Activated T-cell treated with anti-CD3 and anti-CD28 coated beads for 48 hours (primary cell): ENCODE measurements at regions not wholly inside any gene's neighbourhood (a gene's known extent, or its start where the extent isn't known, plus 50 kb on each side); places are given as distances from the start of the nearest gene placed in this dataset.
"Not testable (repeated sequence)": the region's sequence is repeated elsewhere in the genome, so short reads cannot be mapped to it uniquely, and the experiment has no call there.

Source experiments
- DNase-seq: peaks from one replicate; pipeline ENCODE4 v3.0.0-alpha.2; 2020; ENCODE audit warnings: low read depth

DNA sequence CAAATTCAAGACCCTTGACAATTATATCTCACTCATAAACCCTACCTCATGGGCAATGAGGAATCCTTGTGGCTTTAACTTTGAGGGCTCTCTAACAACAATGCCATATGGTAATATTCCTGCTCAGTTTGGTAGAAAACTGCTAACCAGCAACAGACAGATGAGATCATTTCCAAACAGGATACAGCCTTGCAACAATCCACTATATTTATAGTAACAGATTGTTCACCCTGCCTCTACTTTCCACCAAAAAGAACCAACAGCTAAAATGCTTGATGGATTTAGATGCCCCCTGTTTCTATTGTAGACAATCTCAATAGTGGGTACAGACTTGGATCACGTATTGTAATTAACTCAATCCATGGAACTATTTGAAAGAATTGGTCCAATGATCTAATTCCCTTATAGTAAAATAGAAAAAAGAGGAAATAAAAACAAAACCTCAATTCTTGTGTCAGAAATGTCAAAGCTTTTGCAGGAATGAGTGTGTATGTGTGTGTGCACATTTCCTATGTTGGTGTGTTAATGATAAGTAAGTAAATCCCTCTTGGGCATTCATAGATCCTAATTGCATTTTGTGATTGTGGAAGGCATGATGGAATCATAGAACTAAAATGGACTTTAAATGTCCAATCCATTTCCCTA is 100.0 kb upstream of the EDEM3 start:
- DNase-seq: no peak

DNA sequence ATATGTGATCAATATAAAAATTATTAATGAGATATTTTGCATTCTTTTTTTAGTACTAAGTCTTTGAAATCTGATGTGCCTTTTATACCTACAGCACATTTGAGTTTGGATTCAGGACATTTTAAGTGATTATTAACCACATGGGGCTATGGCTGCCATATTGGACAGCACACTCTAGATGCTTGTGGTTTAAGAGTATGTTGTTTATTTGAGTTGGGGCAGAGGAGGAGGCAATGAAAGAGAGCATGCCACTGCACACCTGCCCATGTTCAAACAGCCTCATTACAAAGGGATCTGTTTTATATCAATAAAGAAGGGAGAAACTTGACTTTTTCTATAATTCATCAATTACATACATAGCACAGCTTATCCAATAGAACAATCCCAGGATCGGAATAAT is 99.4 kb upstream of the EDEM3 start:
- no peak for DNase-seq

GRCh38 chr1:184851822-184852746 is 97.4 kb upstream of the EDEM3 start:
- no peak for DNase-seq

DNA sequence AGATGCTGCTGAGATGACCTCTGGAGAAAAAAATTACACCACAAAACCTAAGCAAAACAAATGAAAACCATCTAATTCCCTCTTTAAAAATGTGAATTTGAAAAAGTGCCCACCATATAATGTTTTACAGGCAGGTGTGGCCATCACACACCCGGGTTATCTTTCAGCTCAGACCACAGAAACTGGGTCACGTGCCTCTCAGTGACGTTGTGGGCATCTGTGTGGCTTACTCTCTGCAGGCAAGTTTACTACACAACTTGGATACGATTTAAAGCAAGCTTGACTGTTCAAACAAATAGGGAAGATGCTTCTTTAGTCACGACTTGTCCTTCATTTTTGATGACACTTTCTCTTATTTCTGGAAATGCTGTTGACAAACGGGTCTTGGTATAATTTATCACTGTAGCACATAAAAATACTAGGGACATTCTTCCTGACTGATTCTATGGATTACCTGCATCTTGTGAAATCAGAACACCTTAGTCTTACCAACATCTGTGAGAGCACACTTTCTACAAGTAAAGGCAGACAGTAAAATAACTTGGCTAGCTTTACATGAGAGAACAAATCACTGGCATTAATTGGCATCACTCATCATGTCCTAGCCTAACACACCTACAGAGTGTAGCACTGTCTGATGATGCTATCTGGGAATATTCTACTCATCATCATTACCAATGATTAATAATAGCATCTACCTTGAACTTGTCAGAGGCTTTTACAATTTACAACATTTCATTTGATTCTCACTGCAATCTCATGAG is 89.3 kb upstream of the EDEM3 start:
- DNase-seq: peak; percentile 27

DNA sequence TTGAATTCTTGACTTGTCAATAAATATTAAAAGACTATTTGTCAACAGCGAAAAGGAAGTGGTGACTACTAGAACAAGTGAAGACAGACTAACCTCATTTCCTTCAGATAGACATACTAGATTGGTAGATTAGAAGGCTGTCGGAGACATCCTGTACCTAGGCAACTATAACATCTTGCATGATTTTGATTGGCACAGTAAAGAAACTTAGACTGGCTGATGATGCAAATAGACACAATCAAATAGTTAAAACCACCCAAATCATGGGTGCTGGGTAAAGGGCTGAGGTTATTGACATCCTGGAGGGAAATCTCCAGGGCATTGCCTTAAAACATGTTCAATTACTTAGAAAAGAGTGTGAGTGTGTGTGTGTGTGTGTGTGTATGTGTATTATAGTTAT is 85.9 kb upstream of the EDEM3 start:
- no peak for DNase-seq

GRCh38 chr1:184838504-184838951 is 83.9 kb upstream of the EDEM3 start:
- DNase-seq: no peak

GRCh38 chr1:184836934-184837895 is 82.6 kb upstream of the EDEM3 start:
- DNase-seq: no peak

DNA sequence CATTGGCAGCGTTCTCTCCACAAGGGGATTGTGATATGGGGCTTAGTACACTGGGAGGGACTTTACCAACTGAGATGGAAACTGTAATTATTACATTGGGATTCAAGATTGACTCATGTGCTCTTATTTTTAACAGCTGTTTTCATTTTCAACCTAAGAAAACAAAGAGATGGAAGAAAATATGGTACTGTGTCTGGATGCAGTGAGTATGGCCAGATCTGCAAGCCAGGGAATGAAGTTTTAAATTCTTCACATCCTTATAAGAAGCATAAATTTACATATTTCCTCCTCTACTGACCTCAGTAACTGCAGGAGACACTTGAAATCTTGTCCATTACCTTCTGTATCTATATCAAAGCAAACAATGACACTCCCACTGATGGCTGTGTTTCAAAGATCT is 81.5 kb upstream of the EDEM3 start:
- DNase-seq: no peak

DNA sequence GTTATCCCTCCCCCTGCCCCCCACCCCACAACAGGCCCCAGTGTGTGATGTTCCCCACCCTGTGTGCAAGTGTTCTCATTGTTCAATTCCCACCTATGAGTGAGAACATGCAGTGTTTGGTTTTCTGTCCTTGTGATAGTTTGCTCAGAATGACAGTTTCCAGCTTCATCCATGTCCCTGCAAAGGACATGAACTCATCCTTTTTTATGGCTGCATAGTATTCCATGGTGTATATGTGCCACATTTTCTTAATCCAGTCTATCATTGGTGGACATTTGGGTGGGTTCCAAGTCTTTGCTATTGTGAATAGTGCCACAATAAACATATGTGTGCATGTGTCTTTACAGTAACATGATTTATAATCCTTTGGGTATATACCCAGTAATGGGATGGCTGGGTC is 79.3 kb upstream of the EDEM3 start:
- not testable (repeated sequence) for DNase-seq

DNA sequence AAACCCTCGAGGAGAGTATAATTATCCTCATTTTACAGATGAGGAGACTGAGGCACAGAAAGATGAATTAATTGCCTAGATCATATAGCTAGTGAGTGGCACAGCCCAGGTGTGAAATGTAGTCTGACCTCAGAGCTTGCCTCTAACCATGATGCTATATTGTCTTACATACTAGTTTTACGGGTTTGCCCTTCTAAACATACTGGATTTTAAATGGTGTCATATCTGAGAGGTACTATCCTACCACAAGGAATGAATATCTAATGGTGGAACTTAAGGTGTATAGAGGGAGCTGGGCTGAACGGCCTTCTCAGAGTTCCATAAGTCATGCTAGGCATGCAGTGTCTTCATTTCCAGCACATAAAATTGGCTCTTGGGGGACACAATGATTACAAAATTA is 77.9 kb upstream of the EDEM3 start:
- no peak for DNase-seq

DNA sequence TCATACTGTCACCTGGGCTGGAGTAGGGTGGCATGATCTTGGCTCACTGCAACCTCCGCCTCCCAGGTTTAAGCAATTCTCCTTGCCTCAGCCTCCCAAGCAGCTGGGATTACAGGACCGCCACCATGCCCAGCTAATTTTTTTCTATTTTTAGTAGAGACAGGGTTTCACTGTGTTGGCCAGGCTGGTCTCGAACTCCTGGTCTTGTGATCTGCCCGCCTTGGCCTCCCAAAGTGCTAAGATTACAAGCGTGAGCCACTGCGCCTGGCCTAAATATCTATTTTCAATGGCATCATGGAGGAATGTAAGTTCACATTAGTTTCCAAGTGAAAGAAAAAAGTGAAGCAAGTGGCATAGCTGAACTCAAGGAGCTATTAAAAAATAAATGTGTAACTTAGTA is 74.8 kb upstream of the EDEM3 start:
- not testable (repeated sequence) for DNase-seq

DNA sequence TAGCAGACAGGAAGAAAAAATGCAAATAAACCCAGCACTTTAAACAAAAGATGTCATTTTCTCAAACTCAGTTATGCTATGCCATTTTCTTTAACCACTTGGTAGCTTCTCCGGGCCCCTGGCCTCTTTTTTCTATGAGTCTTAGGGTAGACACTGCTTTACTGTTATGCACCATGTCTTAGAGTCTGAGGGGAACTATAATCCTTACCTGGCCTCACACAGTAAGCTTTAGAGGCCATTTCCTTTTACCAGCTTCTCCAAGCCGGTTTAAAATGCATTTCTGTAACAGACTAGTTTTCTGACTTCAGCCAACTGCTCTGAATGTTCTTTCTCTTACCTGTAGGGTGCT is 73.7 kb upstream of the EDEM3 start:
- no peak for DNase-seq

- no peak for DNase-seq
Observed at GRCh38 chr1:184827600-184828368, 73.1 kb upstream of the EDEM3 start.

- no peak for DNase-seq
Observed at GRCh38 chr1:184826001-184826400, 71.3 kb upstream of the EDEM3 start.

DNA sequence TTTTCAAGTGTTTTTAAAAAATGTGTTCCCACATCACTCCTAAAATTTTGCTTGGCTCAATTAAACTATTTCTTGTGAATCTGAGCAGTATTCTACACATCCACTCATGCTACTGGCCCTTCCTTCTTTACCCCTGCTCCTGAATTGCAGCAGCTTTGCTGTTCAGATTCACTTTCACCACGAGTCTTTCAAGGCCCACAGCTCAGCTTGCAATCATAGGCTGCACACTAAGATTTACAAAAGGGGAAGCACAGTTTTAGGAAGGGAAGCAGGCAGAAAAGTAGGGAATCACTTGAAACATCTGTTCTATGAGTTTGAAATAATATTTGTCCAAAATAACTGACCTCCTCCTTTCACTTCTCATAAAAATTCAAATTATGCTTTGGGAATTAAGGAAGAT is 70.9 kb upstream of the EDEM3 start:
- no peak for DNase-seq

DNA sequence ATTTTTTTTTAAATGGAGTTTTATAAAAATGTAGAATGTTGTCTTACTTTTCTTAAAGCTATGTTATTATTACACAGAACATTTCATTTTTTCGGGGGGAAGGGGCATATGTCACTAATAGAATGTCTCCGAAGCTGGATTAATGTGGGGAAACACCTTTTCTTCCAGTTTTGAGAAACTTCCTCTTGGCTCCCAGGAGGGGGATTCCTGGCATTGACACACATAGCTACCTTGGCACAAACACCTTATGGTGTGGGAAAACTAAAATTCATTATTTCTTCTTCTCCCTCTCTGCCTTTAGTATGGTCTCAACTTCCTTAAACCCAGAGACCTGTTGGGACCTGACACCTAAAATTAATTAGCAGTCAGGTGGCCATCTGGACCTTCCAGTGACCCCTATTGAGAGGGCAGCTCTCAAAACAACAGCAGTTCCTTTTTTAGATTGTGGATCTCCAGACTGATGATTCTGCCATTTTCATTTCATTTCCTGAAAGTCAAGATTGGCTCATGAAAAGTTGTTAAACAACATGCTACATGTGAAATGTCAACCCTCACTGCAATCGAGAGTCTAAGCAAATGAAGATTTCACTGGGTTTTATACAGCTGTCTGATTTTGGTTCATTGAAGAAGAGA is 70.1 kb upstream of the EDEM3 start:
- DNase-seq: no peak

GRCh38 chr1:184823080-184823479 is 68.4 kb upstream of the EDEM3 start:
- DNase-seq: no peak

GRCh38 chr1:184822267-184822666 is 67.6 kb upstream of the EDEM3 start:
- DNase-seq: no peak

DNA sequence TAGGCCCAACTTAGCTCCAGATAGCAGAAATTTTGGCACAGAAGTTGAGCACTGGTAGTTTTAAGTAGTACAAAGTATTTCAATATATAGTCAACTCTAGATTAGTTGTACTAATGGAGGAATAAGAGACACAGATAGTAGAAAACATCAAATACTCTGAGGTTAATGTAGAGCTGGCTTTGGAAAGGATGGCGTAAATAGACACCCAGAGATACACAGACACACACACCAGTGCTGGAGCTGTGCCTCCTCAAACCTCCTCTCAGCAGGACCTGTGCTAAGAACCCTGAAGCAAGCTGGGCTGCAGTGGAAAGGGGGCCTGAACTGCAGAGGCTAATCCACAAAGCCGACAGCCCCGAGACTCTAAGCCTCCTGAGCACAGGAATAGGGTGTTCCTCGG is 67.0 kb upstream of the EDEM3 start:
- DNase-seq: no peak

GRCh38 chr1:184820956-184821355 is 66.3 kb upstream of the EDEM3 start:
- DNase-seq: no peak
